ENCODE measurements at regions not wholly inside any gene's neighbourhood (a gene's known extent, or its start where the extent isn't known, plus 50 kb on each side); places are given as distances from the start of the nearest gene placed in this dataset.
A peak's percentile ranks its signal among the peaks of the same experiment; 100 is the strongest.

GRCh38 chr9:89866701-89867100 is 261.9 kb downstream of the GADD45G start:
- no peak for TF ChIP-seq CTCF (IDR thresholded peaks at IDR 0.05; ENCODE audit: extremely low read depth, low read depth, low read length)
- Histone ChIP-seq H3K36me3 (ENCODE audit: insufficient read depth, low read length) (no peaks in the 10 kb centered on the region), H3K4me1 (ENCODE audit: insufficient read depth, low read length) (no peaks in the 10 kb centered on the region), H4K20me1 (ENCODE audit: insufficient read depth, low read length) (no peaks in the 10 kb centered on the region), H3K27ac (ENCODE audit: low read depth, low read length) (no peak overlapping the region), H3K79me2 (ENCODE audit: insufficient read depth, low read length) (no peaks in the 10 kb centered on the region), H3K4me3 (ENCODE audit: insufficient read depth, low read length) (no peak overlapping the region), H3K9me3 (ENCODE audit: low read depth, low read length) (no peaks in the 10 kb centered on the region), H3K27me3 (ENCODE audit: insufficient read depth, low read length) (no peaks in the 10 kb centered on the region), H2AFZ (ENCODE audit: low read length) (no peak overlapping the region), H3K4me2 (ENCODE audit: insufficient read depth, low read length) (no peak overlapping the region)
- DNase-seq (ENCODE audit: insufficient read length, low spot score, missing footprints): peak; percentile 37

- Histone ChIP-seq H3K4me2 (ENCODE audit: insufficient read depth, low read length) (no peak overlapping the region), H3K27ac (ENCODE audit: low read depth, low read length) (no peak overlapping the region), H3K9me3 (ENCODE audit: low read depth, low read length) (no peaks in the 10 kb centered on the region), H2AFZ (ENCODE audit: low read length) (no peak overlapping the region), H3K79me2 (ENCODE audit: insufficient read depth, low read length) (no peaks in the 10 kb centered on the region), H3K4me3 (ENCODE audit: insufficient read depth, low read length) (no peak overlapping the region), H3K4me1 (ENCODE audit: insufficient read depth, low read length) (no peaks in the 10 kb centered on the region), H3K27me3 (ENCODE audit: insufficient read depth, low read length) (no peaks in the 10 kb centered on the region), H4K20me1 (ENCODE audit: insufficient read depth, low read length) (no peaks in the 10 kb centered on the region), H3K36me3 (ENCODE audit: insufficient read depth, low read length) (no peaks in the 10 kb centered on the region)
- DNase-seq (ENCODE audit: insufficient read length, low spot score, missing footprints): no peak
- no peak for TF ChIP-seq CTCF (IDR thresholded peaks at IDR 0.05; ENCODE audit: extremely low read depth, low read depth, low read length)
Measured at GRCh38 chr9:89868100-89868499, 263.3 kb downstream of the GADD45G start.

DNA sequence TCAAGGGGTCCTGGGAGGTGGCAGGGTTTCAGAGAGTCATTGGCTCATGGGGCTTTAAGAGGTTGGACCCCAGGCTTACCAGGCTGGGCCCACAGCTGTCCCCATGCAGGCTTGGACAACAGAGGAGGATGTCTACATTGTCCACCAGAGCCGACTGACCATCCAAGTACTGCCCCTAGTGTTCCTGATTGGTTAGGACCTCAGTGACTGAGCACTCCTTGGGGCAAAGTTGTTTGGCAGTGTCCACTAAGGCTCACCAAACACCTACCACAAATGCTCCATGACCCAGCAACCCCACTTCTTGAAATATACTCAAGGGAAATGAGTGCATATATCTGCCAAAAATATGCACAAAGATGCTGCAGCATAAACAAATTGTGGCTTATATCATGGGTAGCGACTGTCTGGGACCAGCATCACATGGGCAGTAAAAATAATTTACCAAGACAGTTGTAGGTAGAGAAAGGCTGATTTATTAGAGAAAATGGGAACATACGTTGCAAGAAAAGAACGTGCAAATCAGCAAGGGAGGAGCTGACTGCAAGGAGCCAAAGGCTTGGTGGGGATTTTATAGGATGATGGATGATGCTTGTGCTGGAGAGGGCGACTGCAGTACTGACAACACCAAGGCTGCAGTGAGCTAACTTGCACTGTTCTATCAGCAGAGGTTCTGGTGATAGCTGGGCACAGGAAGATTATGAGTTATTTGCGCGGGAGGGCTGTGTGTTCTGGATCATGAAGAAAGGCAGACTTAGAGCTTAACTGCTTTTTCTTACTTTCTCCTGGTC is 265.2 kb downstream of the GADD45G start:
- Histone ChIP-seq H4K20me1 (ENCODE audit: insufficient read depth, low read length) (no peaks in the 10 kb centered on the region), H3K27me3 (ENCODE audit: insufficient read depth, low read length) (no peaks in the 10 kb centered on the region), H3K79me2 (ENCODE audit: insufficient read depth, low read length) (no peaks in the 10 kb centered on the region), H3K4me2 (ENCODE audit: insufficient read depth, low read length) (no peak overlapping the region), H3K36me3 (ENCODE audit: insufficient read depth, low read length) (no peaks in the 10 kb centered on the region), H3K27ac (ENCODE audit: low read depth, low read length) (no peak overlapping the region), H3K4me1 (ENCODE audit: insufficient read depth, low read length) (no peaks in the 10 kb centered on the region), H3K4me3 (ENCODE audit: insufficient read depth, low read length) (no peak overlapping the region), H3K9me3 (ENCODE audit: low read depth, low read length) (no peaks in the 10 kb centered on the region), H2AFZ (ENCODE audit: low read length) (no peak overlapping the region)
- DNase-seq (ENCODE audit: insufficient read length, low spot score, missing footprints): peak; percentile 49
- no peak for TF ChIP-seq CTCF (IDR thresholded peaks at IDR 0.05; ENCODE audit: extremely low read depth, low read depth, low read length)

DNA sequence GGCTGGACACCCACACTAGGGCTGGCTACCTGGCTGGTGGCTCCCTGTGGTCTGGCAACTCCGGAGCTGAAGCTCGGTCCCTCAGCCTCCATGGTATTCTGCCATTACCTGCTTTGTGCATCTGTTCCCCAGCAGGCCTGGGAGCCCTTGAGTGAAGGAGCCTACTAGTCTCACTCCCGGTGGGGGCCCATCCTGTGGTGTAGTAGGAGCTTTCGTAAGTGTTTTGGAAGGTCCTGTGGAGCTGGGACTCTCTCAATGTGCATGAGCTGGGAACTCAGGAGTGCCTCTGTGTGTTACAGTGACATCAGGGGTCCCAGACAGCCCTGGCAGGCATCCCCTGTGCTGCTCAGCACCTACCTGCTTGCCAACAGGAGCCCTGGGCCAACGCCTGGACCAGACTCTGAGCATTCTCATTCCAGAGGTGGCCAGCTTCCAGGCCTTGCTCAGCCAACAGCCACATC is 267.1 kb downstream of the GADD45G start:
- Histone ChIP-seq H4K20me1 (ENCODE audit: insufficient read depth, low read length) (no peaks in the 10 kb centered on the region), H3K36me3 (ENCODE audit: insufficient read depth, low read length) (no peaks in the 10 kb centered on the region), H3K4me1 (ENCODE audit: insufficient read depth, low read length) (no peaks in the 10 kb centered on the region), H3K27ac (ENCODE audit: low read depth, low read length) (no peak overlapping the region), H3K27me3 (ENCODE audit: insufficient read depth, low read length) (no peaks in the 10 kb centered on the region), H3K4me3 (ENCODE audit: insufficient read depth, low read length) (no peak overlapping the region), H3K79me2 (ENCODE audit: insufficient read depth, low read length) (no peaks in the 10 kb centered on the region), H2AFZ (ENCODE audit: low read length) (no peak overlapping the region), H3K9me3 (ENCODE audit: low read depth, low read length) (no peaks in the 10 kb centered on the region), H3K4me2 (ENCODE audit: insufficient read depth, low read length) (no peak overlapping the region)
- no peak for TF ChIP-seq CTCF (IDR thresholded peaks at IDR 0.05; ENCODE audit: extremely low read depth, low read depth, low read length)
- DNase-seq (ENCODE audit: insufficient read length, low spot score, missing footprints): no peak
